Activated B cell treated with CpG ODN at 0.5 μM for 24 hours (primary cell): ENCODE measurements at regions not wholly inside any gene's neighbourhood (a gene's known extent, or its start where the extent isn't known, plus 50 kb on each side); places are given as distances from the start of the nearest gene placed in this dataset.

Source experiments
- ATAC-seq: fragments of 200-7000 bp; cut with Tn5 transposase; one replicate; pipeline ENCODE4 v1.10.0; 2021; ENCODE audit warnings: low read depth, mild to moderate bottlenecking, moderate library complexity
- CTCF ChIA-PET: fragments of 350-600 bp; sonication (Branson Sonifier 250); formaldehyde crosslinking; loops from one replicate; lab custom pipeline; 2021; ENCODE audit warnings: antibody characterized with exemption; lab: Charles Lee
- POLR2A ChIA-PET: fragments of 350-600 bp; sonication (Branson Sonifier 250); formaldehyde crosslinking; loops from one replicate; lab custom pipeline; 2021; ENCODE audit warnings: antibody characterized with exemption; lab: Charles Lee
- DNase-seq: peaks from one replicate; pipeline ENCODE4 v3.0.0; 2022
- H3K27ac Mint-ChIP-seq: one replicate; pipeline ENCODE4 v1.8.0; 2020; ENCODE audit warnings: mixed read lengths
- H3K27me3 Mint-ChIP-seq: one replicate; pipeline ENCODE4 v1.8.0; 2021; ENCODE audit warnings: mixed read lengths
- H3K36me3 Mint-ChIP-seq: one replicate; pipeline ENCODE4 v1.8.0; 2021; ENCODE audit warnings: low read depth, mixed read lengths
- H3K4me1 Mint-ChIP-seq: one replicate; pipeline ENCODE4 v1.8.0; 2021; ENCODE audit warnings: mixed read lengths
- H3K4me3 Mint-ChIP-seq: one replicate; pipeline ENCODE4 v1.8.0; 2020; ENCODE audit warnings: mild to moderate bottlenecking, mixed read lengths
- H3K9me3 Mint-ChIP-seq: one replicate; pipeline ENCODE4 v1.8.0; 2020; ENCODE audit warnings: mixed read lengths
- CTCF ChIP-seq: fragments of 200-600 bp; IDR thresholded peaks from one replicate; pipeline ENCODE4 v1.8.0; 2022; ENCODE audit warnings: antibody characterized with exemption, mild to moderate bottlenecking
- intact Hi-C: fragments of 100-400 bp; cut with micrococcal nuclease; formaldehyde crosslinking; loops from one replicate; pipeline ENCODE4 v1.15.1; 2024

GRCh38 chr20:7146552-7147219 is 379.2 kb downstream of the BMP2 start:
- ATAC-seq: no peak
- intact Hi-C loops: no loop called here
- DNase-seq: no peak
- H3K4me3 Mint-ChIP-seq: no peak overlapping the region
- TF ChIP-seq CTCF: no peak
- H3K27me3 Mint-ChIP-seq: no peaks in the 10 kb centered on the region
- no peaks in the 10 kb centered on the region for H3K4me1 Mint-ChIP-seq
- no peaks in the 10 kb centered on the region for H3K36me3 Mint-ChIP-seq
- CTCF ChIA-PET: no interaction called here
- H3K27ac Mint-ChIP-seq: no peak overlapping the region
- POLR2A ChIA-PET: no interaction called here
- peaks cover 3% of the 10 kb centered on the region for H3K9me3 Mint-ChIP-seq

- Mint-ChIP-seq H3K9me3 (peaks cover 3% of the 10 kb centered on the region), H3K4me3 (no peak overlapping the region), H3K27me3 (no peaks in the 10 kb centered on the region), H3K4me1 (no peaks in the 10 kb centered on the region), H3K36me3 (no peaks in the 10 kb centered on the region), H3K27ac (no peak overlapping the region)
- ChIA-PET POLR2A (no interaction called here), CTCF (no interaction called here)
- intact Hi-C loops: no loop called here
- ATAC-seq (no peak), DNase-seq (no peak)
- no peak for TF ChIP-seq CTCF
These were observed 379.7 kb downstream of the BMP2 start for GRCh38 chr20:7147220-7147601.

- Mint-ChIP-seq H3K4me3 (no peak overlapping the region), H3K27ac (no peak overlapping the region), H3K9me3 (no peaks in the 10 kb centered on the region), H3K4me1 (no peaks in the 10 kb centered on the region), H3K36me3 (no peaks in the 10 kb centered on the region), H3K27me3 (no peaks in the 10 kb centered on the region)
- ChIA-PET POLR2A (no interaction called here), CTCF (no interaction called here)
- no peak for TF ChIP-seq CTCF
- intact Hi-C loops: no loop called here
- DNase-seq: no peak
- ATAC-seq: no peak
These were observed 384.4 kb downstream of the BMP2 start for GRCh38 chr20:7151676-7152470.

GRCh38 chr20:7155282-7155681 is 387.8 kb downstream of the BMP2 start:
- DNase-seq (no peak), ATAC-seq (no peak)
- no peak for TF ChIP-seq CTCF
- no peaks in the 10 kb centered on the region for H3K9me3 Mint-ChIP-seq
- H3K27me3 Mint-ChIP-seq: no peaks in the 10 kb centered on the region
- H3K4me1 Mint-ChIP-seq: no peaks in the 10 kb centered on the region
- intact Hi-C loops: no loop called here
- CTCF ChIA-PET: no interaction called here
- no peaks in the 10 kb centered on the region for H3K36me3 Mint-ChIP-seq
- POLR2A ChIA-PET: no interaction called here
- H3K4me3 Mint-ChIP-seq: no peak overlapping the region
- H3K27ac Mint-ChIP-seq: no peak overlapping the region

- ATAC-seq (no peak), DNase-seq (no peak)
- TF ChIP-seq CTCF: no peak
- ChIA-PET POLR2A (no interaction called here), CTCF (no interaction called here)
- H3K36me3 Mint-ChIP-seq: no peaks in the 10 kb centered on the region
- H3K27me3 Mint-ChIP-seq: no peaks in the 10 kb centered on the region
- H3K9me3 Mint-ChIP-seq: no peaks in the 10 kb centered on the region
- H3K27ac Mint-ChIP-seq: no peak overlapping the region
- intact Hi-C loops: no loop called here
- H3K4me3 Mint-ChIP-seq: no peak overlapping the region
- H3K4me1 Mint-ChIP-seq: no peaks in the 10 kb centered on the region
These were observed 388.3 kb downstream of the BMP2 start for GRCh38 chr20:7155794-7156193.
